Gastroesophageal sphincter (tissue), 3 donors: ENCODE measurements at regions not wholly inside any gene's neighbourhood (a gene's known extent, or its start where the extent isn't known, plus 50 kb on each side); places are given as distances from the start of the nearest gene placed in this dataset.
"Not testable (repeated sequence)": the region's sequence is repeated elsewhere in the genome, so short reads cannot be mapped to it uniquely, and the experiment has no call there.

Source experiments
- CTCF ChIP-seq, 4 experiments: fragments of 200-600 bp in 2 of 4; fragments of 450-650 bp in 2 of 4; sonication (generic) in 1 of 4; IDR thresholded peaks; one replicate each; pipeline ENCODE4 v1.5.1; 2017 to 2019; ENCODE audit warnings: antibody characterized with exemption in 4 of 4, mild to moderate bottlenecking in 2 of 4, moderate library complexity in 2 of 4
- POLR2AphosphoS5 ChIP-seq: sonication (generic); formaldehyde crosslinking; IDR thresholded peaks from one replicate; pipeline ENCODE4 v1.6.1; 2017; ENCODE audit warnings: antibody characterized with exemption

GRCh38 chr4:108433394-108433793, 187.0 kb upstream of the RPL34 start:
- TF ChIP-seq CTCF (IDR thresholded peaks at IDR 0.05); POLR2AphosphoS5: not testable (repeated sequence)
